ENCODE measurements at regions not wholly inside any gene's neighbourhood (a gene's known extent, or its start where the extent isn't known, plus 50 kb on each side); places are given as distances from the start of the nearest gene placed in this dataset.

- Histone ChIP-seq H2AFZ (replicated peaks) (no peak overlapping the region), H3K27ac (no peak overlapping the region), H4K20me1 (ENCODE audit: low read depth) (no peaks in the 10 kb centered on the region), H3K79me2 (ENCODE audit: low read depth) (no peaks in the 10 kb centered on the region), H3K27me3 (no peaks in the 10 kb centered on the region), H3K36me3 (no peaks in the 10 kb centered on the region), H3K4me2 (no peak overlapping the region), H3K9me3 (ENCODE audit: low read depth) (no peaks in the 10 kb centered on the region), H3K4me3 (no peak overlapping the region), H3F3A (ENCODE audit: low read depth) (no peaks in the 10 kb centered on the region), H3K4me1 (no peaks in the 10 kb centered on the region), H3K9ac (no peak overlapping the region)
- no peak for TF ChIP-seq EZH2 (IDR thresholded peaks at IDR 0.05)
- no peak for TF ChIP-seq CTCF (IDR thresholded peaks at IDR 0.05)
- TF ChIP-seq EZH2phosphoT487 (IDR thresholded peaks at IDR 0.05), result no peak
- H3K36me3 Mint-ChIP-seq, result no peaks in the 10 kb centered on the region
- DNase-seq (ENCODE audit: low spot score), result no peak
- H3K27ac Mint-ChIP-seq, result no peak overlapping the region
- peaks cover 19% of the 10 kb centered on the region for H3K9me3 Mint-ChIP-seq
- no peak overlapping the region for H3K4me3 Mint-ChIP-seq
- H3K27me3 Mint-ChIP-seq (ENCODE audit: insufficient read depth, low read depth), result peaks cover 4% of the 10 kb centered on the region
- H3K4me1 Mint-ChIP-seq, result peaks cover 11% of the 10 kb centered on the region
These were observed 206.6 kb downstream of the ICE1 start for GRCh38 chr5:5628866-5629606.

- Histone ChIP-seq H3K9me3 (ENCODE audit: low read depth) (no peaks in the 10 kb centered on the region), H3K27me3 (no peaks in the 10 kb centered on the region), H3K27ac (no peak overlapping the region), H3F3A (ENCODE audit: low read depth) (no peaks in the 10 kb centered on the region), H3K4me3 (no peak overlapping the region), H3K9ac (no peak overlapping the region), H3K79me2 (ENCODE audit: low read depth) (no peaks in the 10 kb centered on the region), H3K4me2 (no peak overlapping the region), H3K36me3 (no peaks in the 10 kb centered on the region), H2AFZ (replicated peaks) (no peak overlapping the region), H3K4me1 (no peaks in the 10 kb centered on the region), H4K20me1 (ENCODE audit: low read depth) (no peaks in the 10 kb centered on the region)
- peaks cover 41% of the 10 kb centered on the region for H3K9me3 Mint-ChIP-seq
- H3K27ac Mint-ChIP-seq, result no peak overlapping the region
- H3K27me3 Mint-ChIP-seq (ENCODE audit: insufficient read depth, low read depth), result peaks cover 5% of the 10 kb centered on the region
- DNase-seq (ENCODE audit: low spot score), result no peak
- no peaks in the 10 kb centered on the region for H3K36me3 Mint-ChIP-seq
- peaks cover 11% of the 10 kb centered on the region for H3K4me1 Mint-ChIP-seq
- H3K4me3 Mint-ChIP-seq, result no peak overlapping the region
- TF ChIP-seq CTCF (IDR thresholded peaks at IDR 0.05) (no peak), EZH2 (IDR thresholded peaks at IDR 0.05) (no peak), EZH2phosphoT487 (IDR thresholded peaks at IDR 0.05) (no peak)
These were observed 203.9 kb downstream of the ICE1 start for GRCh38 chr5:5626412-5626811.

GRCh38 chr5:5625491-5625890 lies 203.0 kb downstream of the ICE1 start:
- Mint-ChIP-seq H3K9me3 (peaks cover 41% of the 10 kb centered on the region), H3K27me3 (ENCODE audit: insufficient read depth, low read depth) (peaks cover 3% of the 10 kb centered on the region)

More at GRCh38 chr5:5625491-5625890, 203.0 kb downstream of the ICE1 start:
- H2AFZ ChIP-seq (replicated peaks), result no peak overlapping the region
- H3K4me3 ChIP-seq, result no peak overlapping the region
- no peaks in the 10 kb centered on the region for H3K79me2 ChIP-seq (ENCODE audit: low read depth)
- no peaks in the 10 kb centered on the region for H3K36me3 ChIP-seq
- H4K20me1 ChIP-seq (ENCODE audit: low read depth), result no peaks in the 10 kb centered on the region
- H3K27me3 ChIP-seq, result no peaks in the 10 kb centered on the region
- H3F3A ChIP-seq (ENCODE audit: low read depth), result no peaks in the 10 kb centered on the region
- Mint-ChIP-seq H3K4me1 (peaks cover 11% of the 10 kb centered on the region), H3K4me3 (no peak overlapping the region), H3K27ac (no peak overlapping the region), H3K36me3 (no peaks in the 10 kb centered on the region)
- H3K9me3 ChIP-seq (ENCODE audit: low read depth), result no peaks in the 10 kb centered on the region
- H3K4me2 ChIP-seq, result no peak overlapping the region
- H3K9ac ChIP-seq, result no peak overlapping the region
- no peaks in the 10 kb centered on the region for H3K4me1 ChIP-seq
- no peak for TF ChIP-seq EZH2 (IDR thresholded peaks at IDR 0.05)
- no peak for TF ChIP-seq CTCF (IDR thresholded peaks at IDR 0.05)
- TF ChIP-seq EZH2phosphoT487 (IDR thresholded peaks at IDR 0.05), result no peak
- no peak overlapping the region for H3K27ac ChIP-seq
- DNase-seq (ENCODE audit: low spot score), result no peak

All from neural progenitor cell (in vitro differentiated cells).